GM23338 (cell line): ENCODE measurements at regions not wholly inside any gene's neighbourhood (a gene's known extent, or its start where the extent isn't known, plus 50 kb on each side); places are given as distances from the start of the nearest gene placed in this dataset.

ENCODE experiments used
- ATAC-seq: fragments of 200-7000 bp; cut with Tn5 transposase; 3 replicates; pipeline ENCODE4 v1.9.1; 2020
- DNase-seq: peaks from one replicate; pipeline ENCODE4 v3.0.0-alpha.2; 2015; ENCODE audit warnings: low spot score
- H2AFZ ChIP-seq: fragments of 200-600 bp; sonication (generic); 2 replicates; pipeline ENCODE4 v1.8.0; 2016; ENCODE audit warnings: antibody characterized with exemption, mild to moderate bottlenecking, moderate library complexity
- H3F3A ChIP-seq: fragments of 200-600 bp; sonication (generic); replicated peaks from 2 replicates; pipeline ENCODE4 v1.8.0; 2017; ENCODE audit warnings: antibody characterized with exemption, mixed run types, low read depth
- H3K27ac ChIP-seq: fragments of 200-600 bp; sonication (generic); 2 replicates; pipeline ENCODE4 v1.6.1; 2016; ENCODE audit warnings: low read depth
- H3K27me3 ChIP-seq: fragments of 200-600 bp; sonication (generic); 2 replicates; pipeline ENCODE4 v1.8.0; 2016; ENCODE audit warnings: mild to moderate bottlenecking, mixed run types, moderate library complexity; ENCODE audit not compliant: insufficient read depth
- H3K36me3 ChIP-seq: fragments of 200-600 bp; sonication (generic); 2 replicates; pipeline ENCODE4 v1.8.0; 2016; ENCODE audit warnings: mild to moderate bottlenecking; ENCODE audit not compliant: insufficient read depth
- H3K4me1 ChIP-seq: fragments of 200-600 bp; sonication (generic); 2 replicates; pipeline ENCODE4 v1.8.0; 2016; ENCODE audit warnings: mild to moderate bottlenecking, moderate library complexity; ENCODE audit not compliant: insufficient read depth
- H3K4me2 ChIP-seq: fragments of 200-600 bp; sonication (generic); 2 replicates; pipeline ENCODE4 v1.7.1; 2017; ENCODE audit warnings: mixed run types
- H3K4me3 ChIP-seq: fragments of 200-600 bp; sonication (generic); 2 replicates; pipeline ENCODE4 v1.6.1; 2016; ENCODE audit warnings: mixed run types
- H3K79me2 ChIP-seq: fragments of 200-600 bp; sonication (generic); replicated peaks from 2 replicates; pipeline ENCODE4 v1.8.0; 2017; ENCODE audit warnings: mild to moderate bottlenecking; ENCODE audit not compliant: insufficient read depth
- H3K9me2 ChIP-seq: fragments of 200-600 bp; sonication (generic); 2 replicates; pipeline ENCODE4 v1.8.0; 2017; ENCODE audit not compliant: insufficient read depth
- H4K20me1 ChIP-seq: fragments of 200-600 bp; sonication (generic); replicated peaks from 2 replicates; pipeline ENCODE4 v1.8.0; 2017; ENCODE audit warnings: mild to moderate bottlenecking; ENCODE audit not compliant: insufficient read depth
- H3K27ac Mint-ChIP-seq: 2 replicates; pipeline ENCODE4 v1.8.0; 2020; ENCODE audit warnings: inconsistent platforms, mild to moderate bottlenecking, moderate library complexity, mixed read lengths
- H3K27me3 Mint-ChIP-seq: 3 replicates; pipeline ENCODE4 v1.8.0; 2022; ENCODE audit warnings: low read depth, mild to moderate bottlenecking, moderate library complexity, mixed read lengths, inconsistent platforms; ENCODE audit not compliant: insufficient read depth, poor library complexity
- H3K36me3 Mint-ChIP-seq: 3 replicates; pipeline ENCODE4 v1.8.0; 2021; ENCODE audit warnings: low read depth, mild to moderate bottlenecking, inconsistent platforms, moderate library complexity, mixed read lengths
- H3K4me1 Mint-ChIP-seq: 3 replicates; pipeline ENCODE4 v1.8.0; 2020; ENCODE audit warnings: mild to moderate bottlenecking, inconsistent platforms, mixed read lengths
- H3K4me3 Mint-ChIP-seq: 3 replicates; pipeline ENCODE4 v1.8.0; 2021; ENCODE audit warnings: moderate library complexity, mild to moderate bottlenecking, inconsistent platforms, mixed read lengths
- H3K9me3 Mint-ChIP-seq: 3 replicates; pipeline ENCODE4 v1.8.0; 2020; ENCODE audit warnings: moderate library complexity, mild to moderate bottlenecking, inconsistent platforms, mixed read lengths
- CREB1 ChIP-seq: fragments of 250-450 bp; sonication (Bioruptor Pico); IDR thresholded peaks from 2 replicates; pipeline ENCODE4 v1.5.0; 2020; ENCODE audit warnings: low read depth, mild to moderate bottlenecking, moderate library complexity
- CTCF ChIP-seq, 2 experiments: fragments of 200-600 bp in 1 of 2; sonication (generic) in 1 of 2; conservative IDR thresholded peaks; 2 replicates each; pipeline versions ENCODE4 v1.5.1 to v1.6.1; 2016 to 2017; ENCODE audit warnings: antibody characterized with exemption in 2 of 2, low read depth in 2 of 2, mild to moderate bottlenecking in 2 of 2, moderate library complexity in 1 of 2
- EZH2 ChIP-seq: fragments of 200-600 bp; sonication (generic); IDR thresholded peaks from one replicate; pipeline ENCODE4 v1.8.0; 2017; ENCODE audit warnings: antibody characterized with exemption, mild to moderate bottlenecking, low read depth; ENCODE audit not compliant: unreplicated experiment
- EZH2phosphoT487 ChIP-seq: fragments of 200-600 bp; sonication (generic); IDR thresholded peaks from one replicate; pipeline ENCODE4 v1.8.1; 2018; ENCODE audit warnings: antibody characterized with exemption; ENCODE audit not compliant: unreplicated experiment
- JUNB ChIP-seq: IDR thresholded peaks from one replicate; pipeline ENCODE4 v1.6.1; 2016; ENCODE audit warnings: antibody characterized with exemption; ENCODE audit not compliant: unreplicated experiment
- POLR2AphosphoS5 ChIP-seq: IDR thresholded peaks from 2 replicates; pipeline ENCODE4 v1.6.1; 2016; ENCODE audit warnings: antibody characterized with exemption, low read depth
- ZNF331 ChIP-seq: fragments of 250-450 bp; sonication (Bioruptor Pico); IDR thresholded peaks from 2 replicates; pipeline ENCODE4 v1.5.0; 2020; ENCODE audit warnings: low read depth, mild to moderate bottlenecking, moderate library complexity
- TF ChIP-seq, protein P1 (sequence below): IDR thresholded peaks from one replicate; pipeline ENCODE4 v1.6.1; 2018; ENCODE audit warnings: antibody characterized with exemption; ENCODE audit not compliant: unreplicated experiment
- TF ChIP-seq, protein P2 (sequence below): IDR thresholded peaks from 2 replicates; pipeline ENCODE4 v1.6.1; 2016; ENCODE audit warnings: antibody characterized with exemption

- TF ChIP-seq, protein P1, sequence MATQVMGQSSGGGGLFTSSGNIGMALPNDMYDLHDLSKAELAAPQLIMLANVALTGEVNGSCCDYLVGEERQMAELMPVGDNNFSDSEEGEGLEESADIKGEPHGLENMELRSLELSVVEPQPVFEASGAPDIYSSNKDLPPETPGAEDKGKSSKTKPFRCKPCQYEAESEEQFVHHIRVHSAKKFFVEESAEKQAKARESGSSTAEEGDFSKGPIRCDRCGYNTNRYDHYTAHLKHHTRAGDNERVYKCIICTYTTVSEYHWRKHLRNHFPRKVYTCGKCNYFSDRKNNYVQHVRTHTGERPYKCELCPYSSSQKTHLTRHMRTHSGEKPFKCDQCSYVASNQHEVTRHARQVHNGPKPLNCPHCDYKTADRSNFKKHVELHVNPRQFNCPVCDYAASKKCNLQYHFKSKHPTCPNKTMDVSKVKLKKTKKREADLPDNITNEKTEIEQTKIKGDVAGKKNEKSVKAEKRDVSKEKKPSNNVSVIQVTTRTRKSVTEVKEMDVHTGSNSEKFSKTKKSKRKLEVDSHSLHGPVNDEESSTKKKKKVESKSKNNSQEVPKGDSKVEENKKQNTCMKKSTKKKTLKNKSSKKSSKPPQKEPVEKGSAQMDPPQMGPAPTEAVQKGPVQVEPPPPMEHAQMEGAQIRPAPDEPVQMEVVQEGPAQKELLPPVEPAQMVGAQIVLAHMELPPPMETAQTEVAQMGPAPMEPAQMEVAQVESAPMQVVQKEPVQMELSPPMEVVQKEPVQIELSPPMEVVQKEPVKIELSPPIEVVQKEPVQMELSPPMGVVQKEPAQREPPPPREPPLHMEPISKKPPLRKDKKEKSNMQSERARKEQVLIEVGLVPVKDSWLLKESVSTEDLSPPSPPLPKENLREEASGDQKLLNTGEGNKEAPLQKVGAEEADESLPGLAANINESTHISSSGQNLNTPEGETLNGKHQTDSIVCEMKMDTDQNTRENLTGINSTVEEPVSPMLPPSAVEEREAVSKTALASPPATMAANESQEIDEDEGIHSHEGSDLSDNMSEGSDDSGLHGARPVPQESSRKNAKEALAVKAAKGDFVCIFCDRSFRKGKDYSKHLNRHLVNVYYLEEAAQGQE = no peak
- TF ChIP-seq POLR2AphosphoS5 = no peak
- TF ChIP-seq JUNB = no peak
- no peak for TF ChIP-seq EZH2
- no peak for TF ChIP-seq ZNF331 (CRISPR knock-in tag)
- TF ChIP-seq, protein P2, sequence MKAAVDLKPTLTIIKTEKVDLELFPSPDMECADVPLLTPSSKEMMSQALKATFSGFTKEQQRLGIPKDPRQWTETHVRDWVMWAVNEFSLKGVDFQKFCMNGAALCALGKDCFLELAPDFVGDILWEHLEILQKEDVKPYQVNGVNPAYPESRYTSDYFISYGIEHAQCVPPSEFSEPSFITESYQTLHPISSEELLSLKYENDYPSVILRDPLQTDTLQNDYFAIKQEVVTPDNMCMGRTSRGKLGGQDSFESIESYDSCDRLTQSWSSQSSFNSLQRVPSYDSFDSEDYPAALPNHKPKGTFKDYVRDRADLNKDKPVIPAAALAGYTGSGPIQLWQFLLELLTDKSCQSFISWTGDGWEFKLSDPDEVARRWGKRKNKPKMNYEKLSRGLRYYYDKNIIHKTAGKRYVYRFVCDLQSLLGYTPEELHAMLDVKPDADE = no peak
These were observed 52.2 kb upstream of the TLR3 start (continued) for GRCh38 chr4:186016796-186017195.

DNA sequence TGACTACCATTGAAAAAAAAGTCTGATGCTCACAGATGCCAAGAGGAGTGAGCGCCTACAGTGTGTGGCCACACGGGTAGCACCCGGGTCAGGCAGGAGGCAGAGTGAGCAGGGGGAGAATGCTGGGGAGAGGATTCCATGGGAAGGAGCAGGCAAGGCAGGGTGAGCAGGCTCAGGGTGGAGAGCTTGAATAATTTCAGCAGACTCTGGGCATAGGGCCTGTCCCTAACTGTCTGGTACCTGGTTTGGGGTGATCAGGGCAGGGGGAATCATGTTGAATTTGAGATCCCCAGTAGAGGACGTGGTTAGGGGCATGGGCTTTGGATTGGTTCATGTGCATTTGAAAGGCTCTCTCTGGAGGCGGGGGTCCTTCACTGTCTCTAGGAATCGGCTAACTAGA is 51.2 kb upstream of the TLR3 start:
- ATAC-seq (no peak), DNase-seq (no peak)
- Histone ChIP-seq H3K36me3 (no peaks in the 10 kb centered on the region), H3K79me2 (no peaks in the 10 kb centered on the region), H3K27me3 (no peaks in the 10 kb centered on the region), H4K20me1 (no peaks in the 10 kb centered on the region), H2AFZ (no peak overlapping the region), H3K9me2 (no peaks in the 10 kb centered on the region), H3K4me3 (no peak overlapping the region), H3K4me2 (no peak overlapping the region), H3K4me1 (peaks cover 16% of the 10 kb centered on the region), H3K27ac (no peak overlapping the region), H3F3A (peaks cover 7% of the 10 kb centered on the region; the same call in 1 of the 2 replicates)
- peaks cover 8% of the 10 kb centered on the region; the same call in 2 of the 3 replicates for H3K9me3 Mint-ChIP-seq
- H3K27me3 Mint-ChIP-seq = peaks cover 8% of the 10 kb centered on the region
- H3K4me1 Mint-ChIP-seq = peaks cover 38% of the 10 kb centered on the region
- H3K27ac Mint-ChIP-seq = no peak overlapping the region
- H3K36me3 Mint-ChIP-seq = peaks cover 8% of the 10 kb centered on the region; the same call in 2 of the 3 replicates
- H3K4me3 Mint-ChIP-seq = no peak overlapping the region
- TF ChIP-seq, protein P2 = no peak
- TF ChIP-seq JUNB (no peak), POLR2AphosphoS5 (no peak), CREB1 (CRISPR knock-in tag) (no peak), CTCF (conservative IDR thresholded peaks at IDR 0.05; ENCODE audit: low read depth in 2 of 2) (no peak), EZH2phosphoT487 (no peak), EZH2 (no peak)
- TF ChIP-seq, protein P1 = no peak
